NT2/D1 (cell line): ENCODE measurements at regions not wholly inside any gene's neighbourhood (a gene's known extent, or its start where the extent isn't known, plus 50 kb on each side); places are given as distances from the start of the nearest gene placed in this dataset.

Experiments
- SUZ12 ChIP-seq: IDR thresholded peaks from 2 replicates; pipeline ENCODE4 v1.6.1; 2011; ENCODE audit not compliant: insufficient read length, insufficient read depth; ENCODE audit errors: extremely low read depth
- ZNF274 ChIP-seq: IDR thresholded peaks from 2 replicates; pipeline ENCODE4 v1.6.1; 2011; ENCODE audit warnings: mild to moderate bottlenecking, low read depth, low read length

DNA sequence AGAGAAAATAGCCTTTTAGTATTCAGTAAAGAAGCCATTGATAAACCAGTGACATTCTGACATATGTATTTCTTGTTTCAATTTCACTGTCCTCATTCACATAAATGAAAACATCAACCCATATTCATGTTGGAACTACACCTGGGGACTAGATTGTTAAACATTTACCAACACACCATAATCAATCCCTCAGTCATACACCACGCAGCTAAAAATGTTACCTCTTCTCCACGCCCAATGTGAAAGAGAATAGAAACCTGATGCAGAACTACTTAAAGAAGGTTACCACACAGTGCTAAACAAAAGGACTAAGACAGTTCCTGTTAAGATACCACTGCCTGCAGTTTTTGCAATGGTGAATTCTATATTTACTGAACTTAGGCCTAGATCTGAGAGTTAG is 518.9 kb downstream of the PRELID2 start:
- TF ChIP-seq ZNF274 (no peak), SUZ12 (no peak)
